Neural cell (in vitro differentiated cells): ENCODE measurements at regions not wholly inside any gene's neighbourhood (a gene's known extent, or its start where the extent isn't known, plus 50 kb on each side); places are given as distances from the start of the nearest gene placed in this dataset.

Experiments
- H2AFZ ChIP-seq: fragments of 200-600, 300-800 bp; sonication (generic), shearing (Covaris generic); 2 replicates; pipeline ENCODE4 v1.6.0; 2014; ENCODE audit warnings: low read depth, mild to moderate bottlenecking, antibody characterized with exemption, low read length, moderate library complexity
- H3F3A ChIP-seq: fragments of 200-600 bp; shearing (Covaris generic); 2 replicates; pipeline ENCODE4 v1.6.1; 2016; ENCODE audit warnings: mild to moderate bottlenecking, moderate library complexity, mixed read lengths, antibody characterized with exemption, low read length; ENCODE audit not compliant: insufficient read depth, poor library complexity, severe bottlenecking
- H3K27ac ChIP-seq: fragments of 200-600, 300-800 bp; sonication (generic), shearing (Covaris generic); 2 replicates; pipeline ENCODE4 v1.5.1; 2014; ENCODE audit warnings: mild to moderate bottlenecking, low read length, moderate library complexity
- H3K27me3 ChIP-seq: fragments of 300-800, 200-600 bp; sonication (generic), shearing (Covaris generic); 2 replicates; pipeline ENCODE4 v1.6.0; 2014; ENCODE audit warnings: mild to moderate bottlenecking, low read depth, low read length, moderate library complexity; ENCODE audit not compliant: insufficient read depth
- H3K36me3 ChIP-seq: fragments of 300-800, 200-600 bp; sonication (generic), shearing (Covaris generic); 2 replicates; pipeline ENCODE4 v1.5.1; 2014; ENCODE audit warnings: mild to moderate bottlenecking, antibody characterized with exemption, low read length, moderate library complexity; ENCODE audit not compliant: insufficient read depth
- H3K4me2 ChIP-seq: fragments of 300-800, 200-600 bp; sonication (generic), shearing (Covaris generic); 2 replicates; pipeline ENCODE4 v1.6.0; 2014; ENCODE audit warnings: mild to moderate bottlenecking, low read length
- H3K4me3 ChIP-seq: fragments of 300-800, 200-600 bp; sonication (generic), shearing (Covaris generic); 2 replicates; pipeline ENCODE4 v1.5.1; 2014; ENCODE audit warnings: mild to moderate bottlenecking, low read length, moderate library complexity
- H3K79me2 ChIP-seq: fragments of 200-600 bp; shearing (Covaris generic); replicated peaks from 2 replicates; pipeline ENCODE4 v1.6.0; 2014; ENCODE audit warnings: mild to moderate bottlenecking, low read length, moderate library complexity; ENCODE audit not compliant: insufficient read depth
- H3K9ac ChIP-seq: fragments of 300-800, 200-600 bp; sonication (generic), shearing (Covaris generic); 2 replicates; pipeline ENCODE4 v1.6.1; 2016; ENCODE audit warnings: mild to moderate bottlenecking, low read length, mixed read lengths
- H3K9me2 ChIP-seq: fragments of 200-600 bp; shearing (Covaris generic); 2 replicates; pipeline ENCODE4 v1.6.1; 2016; ENCODE audit warnings: mild to moderate bottlenecking, low read length, mixed read lengths; ENCODE audit not compliant: insufficient read depth
- H3K9me3 ChIP-seq: fragments of 200-600, 300-800 bp; sonication (generic), shearing (Covaris generic); 2 replicates; pipeline ENCODE4 v1.6.1; 2016; ENCODE audit warnings: mild to moderate bottlenecking, mixed run types, low read length, moderate library complexity, mixed read lengths
- H4K20me1 ChIP-seq: fragments of 200-600 bp; shearing (Covaris generic); 2 replicates; pipeline ENCODE4 v1.6.1; 2016; ENCODE audit warnings: mild to moderate bottlenecking, mixed run types; ENCODE audit not compliant: insufficient read depth
- EZH2 ChIP-seq: fragments of 200-600, 300-800 bp; shearing (Covaris generic), sonication (generic); IDR thresholded peaks from 2 replicates; pipeline ENCODE4 v1.6.1; 2014; ENCODE audit warnings: antibody characterized with exemption, low read length, borderline replicate concordance, mild to moderate bottlenecking; ENCODE audit not compliant: insufficient read depth, poor library complexity, severe bottlenecking
- MXI1 ChIP-seq: fragments of 450-650 bp; conservative IDR thresholded peaks from 2 replicates; pipeline ENCODE4 v1.6.1; 2014; ENCODE audit warnings: antibody characterized with exemption, mild to moderate bottlenecking; ENCODE audit not compliant: poor library complexity, severe bottlenecking
- POLR2AphosphoS5 ChIP-seq: IDR thresholded peaks from 2 replicates; pipeline ENCODE4 v1.6.1; 2012
- RAD21 ChIP-seq: fragments of 450-650 bp; conservative IDR thresholded peaks from 2 replicates; pipeline ENCODE4 v1.6.1; 2014; ENCODE audit warnings: antibody characterized with exemption, mild to moderate bottlenecking, moderate library complexity
- SMC3 ChIP-seq: fragments of 450-650 bp; conservative IDR thresholded peaks from 2 replicates; pipeline ENCODE4 v1.6.1; 2014; ENCODE audit warnings: antibody characterized with exemption, mild to moderate bottlenecking, moderate library complexity; ENCODE audit not compliant: poor library complexity
- TAF1 ChIP-seq: IDR thresholded peaks from 2 replicates; pipeline ENCODE4 v1.6.1; 2012; ENCODE audit warnings: low read depth
- TF ChIP-seq, protein P1 (sequence below): fragments of 450-650 bp; IDR thresholded peaks from 2 replicates; pipeline ENCODE4 v1.5.1; 2014; ENCODE audit warnings: antibody characterized with exemption, mild to moderate bottlenecking, moderate library complexity; ENCODE audit not compliant: poor library complexity, severe bottlenecking
- TF ChIP-seq, protein P2 (sequence below): IDR thresholded peaks from 2 replicates; pipeline ENCODE4 v1.6.1; 2012; ENCODE audit warnings: borderline replicate concordance

DNA sequence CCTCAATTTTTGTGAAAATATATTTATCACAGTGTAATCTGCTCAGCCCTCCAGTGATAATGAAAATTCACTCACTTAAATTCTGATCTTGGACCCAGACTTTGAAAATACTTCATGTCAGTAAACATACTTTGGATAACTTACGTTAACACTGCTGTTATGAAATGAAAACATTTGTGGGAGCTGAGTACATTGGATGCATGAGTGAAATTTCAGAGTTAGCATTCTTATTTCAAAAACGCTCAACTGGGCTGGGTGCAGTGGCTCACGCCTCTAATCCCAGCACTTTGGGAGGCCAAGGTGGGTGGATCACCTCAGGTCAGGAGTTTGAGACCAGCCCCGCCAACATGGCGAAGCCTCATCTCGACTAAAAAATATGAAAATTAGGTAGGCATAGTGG is 196.4 kb downstream of the UTRN start:
- H3K36me3 ChIP-seq = peaks cover 6% of the 10 kb centered on the region
- H3K27ac ChIP-seq = no peak overlapping the region
- H3F3A ChIP-seq = no peaks in the 10 kb centered on the region
- no peak overlapping the region for H2AFZ ChIP-seq
- no peak overlapping the region for H3K9ac ChIP-seq
- no peaks in the 10 kb centered on the region for H3K79me2 ChIP-seq
- H3K27me3 ChIP-seq = no peaks in the 10 kb centered on the region
- TF ChIP-seq POLR2AphosphoS5 (no peak), MXI1 (no peak), RAD21 (no peak), TAF1 (no peak), SMC3 (no peak), EZH2 (no peak)
- TF ChIP-seq, protein P1, sequence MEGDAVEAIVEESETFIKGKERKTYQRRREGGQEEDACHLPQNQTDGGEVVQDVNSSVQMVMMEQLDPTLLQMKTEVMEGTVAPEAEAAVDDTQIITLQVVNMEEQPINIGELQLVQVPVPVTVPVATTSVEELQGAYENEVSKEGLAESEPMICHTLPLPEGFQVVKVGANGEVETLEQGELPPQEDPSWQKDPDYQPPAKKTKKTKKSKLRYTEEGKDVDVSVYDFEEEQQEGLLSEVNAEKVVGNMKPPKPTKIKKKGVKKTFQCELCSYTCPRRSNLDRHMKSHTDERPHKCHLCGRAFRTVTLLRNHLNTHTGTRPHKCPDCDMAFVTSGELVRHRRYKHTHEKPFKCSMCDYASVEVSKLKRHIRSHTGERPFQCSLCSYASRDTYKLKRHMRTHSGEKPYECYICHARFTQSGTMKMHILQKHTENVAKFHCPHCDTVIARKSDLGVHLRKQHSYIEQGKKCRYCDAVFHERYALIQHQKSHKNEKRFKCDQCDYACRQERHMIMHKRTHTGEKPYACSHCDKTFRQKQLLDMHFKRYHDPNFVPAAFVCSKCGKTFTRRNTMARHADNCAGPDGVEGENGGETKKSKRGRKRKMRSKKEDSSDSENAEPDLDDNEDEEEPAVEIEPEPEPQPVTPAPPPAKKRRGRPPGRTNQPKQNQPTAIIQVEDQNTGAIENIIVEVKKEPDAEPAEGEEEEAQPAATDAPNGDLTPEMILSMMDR = no peak
- TF ChIP-seq, protein P2, sequence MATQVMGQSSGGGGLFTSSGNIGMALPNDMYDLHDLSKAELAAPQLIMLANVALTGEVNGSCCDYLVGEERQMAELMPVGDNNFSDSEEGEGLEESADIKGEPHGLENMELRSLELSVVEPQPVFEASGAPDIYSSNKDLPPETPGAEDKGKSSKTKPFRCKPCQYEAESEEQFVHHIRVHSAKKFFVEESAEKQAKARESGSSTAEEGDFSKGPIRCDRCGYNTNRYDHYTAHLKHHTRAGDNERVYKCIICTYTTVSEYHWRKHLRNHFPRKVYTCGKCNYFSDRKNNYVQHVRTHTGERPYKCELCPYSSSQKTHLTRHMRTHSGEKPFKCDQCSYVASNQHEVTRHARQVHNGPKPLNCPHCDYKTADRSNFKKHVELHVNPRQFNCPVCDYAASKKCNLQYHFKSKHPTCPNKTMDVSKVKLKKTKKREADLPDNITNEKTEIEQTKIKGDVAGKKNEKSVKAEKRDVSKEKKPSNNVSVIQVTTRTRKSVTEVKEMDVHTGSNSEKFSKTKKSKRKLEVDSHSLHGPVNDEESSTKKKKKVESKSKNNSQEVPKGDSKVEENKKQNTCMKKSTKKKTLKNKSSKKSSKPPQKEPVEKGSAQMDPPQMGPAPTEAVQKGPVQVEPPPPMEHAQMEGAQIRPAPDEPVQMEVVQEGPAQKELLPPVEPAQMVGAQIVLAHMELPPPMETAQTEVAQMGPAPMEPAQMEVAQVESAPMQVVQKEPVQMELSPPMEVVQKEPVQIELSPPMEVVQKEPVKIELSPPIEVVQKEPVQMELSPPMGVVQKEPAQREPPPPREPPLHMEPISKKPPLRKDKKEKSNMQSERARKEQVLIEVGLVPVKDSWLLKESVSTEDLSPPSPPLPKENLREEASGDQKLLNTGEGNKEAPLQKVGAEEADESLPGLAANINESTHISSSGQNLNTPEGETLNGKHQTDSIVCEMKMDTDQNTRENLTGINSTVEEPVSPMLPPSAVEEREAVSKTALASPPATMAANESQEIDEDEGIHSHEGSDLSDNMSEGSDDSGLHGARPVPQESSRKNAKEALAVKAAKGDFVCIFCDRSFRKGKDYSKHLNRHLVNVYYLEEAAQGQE = no peak
- H3K9me3 ChIP-seq = no peaks in the 10 kb centered on the region
- H4K20me1 ChIP-seq = no peaks in the 10 kb centered on the region
- no peak overlapping the region for H3K4me2 ChIP-seq
- no peaks in the 10 kb centered on the region for H3K9me2 ChIP-seq
- no peak overlapping the region for H3K4me3 ChIP-seq

DNA sequence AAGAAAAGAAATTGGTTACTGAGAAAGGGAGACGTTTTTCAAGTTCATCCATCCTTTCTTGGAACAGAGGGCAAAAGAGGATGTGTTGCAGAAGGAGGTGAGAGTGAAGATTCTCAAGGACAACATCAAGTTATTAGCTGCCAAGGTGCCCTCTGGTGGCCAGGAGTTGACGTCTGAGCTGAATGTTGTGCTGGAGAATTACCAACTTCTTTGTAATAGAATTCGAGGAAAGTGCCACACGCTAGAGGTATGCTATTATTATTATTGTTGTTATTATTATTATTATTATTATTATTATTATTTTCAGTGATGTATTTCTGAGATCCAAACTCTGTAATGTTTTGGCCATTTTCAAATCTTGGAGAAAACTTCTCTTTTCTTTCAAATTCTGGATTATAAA is 197.0 kb downstream of the UTRN start:
- Histone ChIP-seq H2AFZ (no peak overlapping the region), H3K79me2 (no peaks in the 10 kb centered on the region), H3K9me2 (no peaks in the 10 kb centered on the region), H4K20me1 (no peaks in the 10 kb centered on the region), H3K9me3 (no peaks in the 10 kb centered on the region), H3K27me3 (no peaks in the 10 kb centered on the region), H3K36me3 (peaks cover 6% of the 10 kb centered on the region), H3K4me2 (no peak overlapping the region), H3F3A (no peaks in the 10 kb centered on the region), H3K27ac (no peak overlapping the region), H3K9ac (no peak overlapping the region), H3K4me3 (no peak overlapping the region)
- TF ChIP-seq SMC3 (peak; percentile 86), RAD21 (peak; percentile 75), TAF1 (no peak)
- TF ChIP-seq, protein P1 = peak; percentile 65
